HCT116 (cell line): ENCODE measurements at regions not wholly inside any gene's neighbourhood (a gene's known extent, or its start where the extent isn't known, plus 50 kb on each side); places are given as distances from the start of the nearest gene placed in this dataset.

Experiments
- ATAC-seq: fragments of 200-7000 bp; cut with Tn5 transposase; 2 replicates; pipeline ENCODE4 v1.9.1; 2020; ENCODE audit warnings: mild to moderate bottlenecking, moderate library complexity
- BruUV-seq: library from RNA; stranded (reverse); fragments of 400-500 nt; replicated peaks from 2 replicates; lab custom pipeline; 2021; lab: Mats Ljungman, UMichigan
- CTCF ChIA-PET: fragments of 300-600 bp; sonication (Branson Sonifier 250); formaldehyde crosslinking; loops from one replicate; lab custom pipeline; 2021; ENCODE audit warnings: antibody characterized with exemption; lab: Charles Lee
- POLR2A ChIA-PET: fragments of 300-600, 350-600 bp; sonication (Branson Sonifier 250); formaldehyde crosslinking; loops from one replicate; lab custom pipeline; 2021; ENCODE audit warnings: antibody characterized with exemption; lab: Charles Lee
- RAD21 ChIA-PET, 2 experiments: fragments of 300-600 bp; sonication (Branson Sonifier 250); formaldehyde crosslinking; loops; one replicate each; lab custom pipeline; 2023; ENCODE audit warnings: low total read pairs in 2 of 2; ENCODE audit not compliant: uncharacterized antibody in 2 of 2, unreplicated experiment in 2 of 2, low non-redundant PET in 1 of 2; lab: Charles Lee
- DNase-seq: peaks from one replicate; pipeline ENCODE4 v3.0.0-alpha.2; 2010; ENCODE audit warnings: low read depth, low spot score
- H2AFZ ChIP-seq: fragments of 200-600 bp; shearing (Covaris generic), sonication (generic); 2 replicates; pipeline ENCODE4 v1.6.1; 2017; ENCODE audit warnings: low read depth, mixed run types, mixed read lengths, antibody characterized with exemption, low read length; ENCODE audit not compliant: poor library complexity, severe bottlenecking
- H3K27ac ChIP-seq: 2 replicates; pipeline ENCODE4 v1.5.1; 2012; ENCODE audit warnings: low read depth, low read length
- H3K27me3 ChIP-seq: fragments of 200-600 bp; sonication (generic); 2 replicates; pipeline ENCODE4 v1.6.1; 2016; ENCODE audit warnings: mixed run types, low read length, mixed read lengths; ENCODE audit not compliant: insufficient read depth
- H3K36me3 ChIP-seq, 2 experiments: fragments of 200-500 bp in 1 of 2; fragments of 200-600 bp in 1 of 2; sonication (Bioruptor generic) in 1 of 2; sonication (generic) in 1 of 2; 2 replicates each; pipeline versions ENCODE4 v1.5.1 to v1.6.1; 2014 to 2016; ENCODE audit warnings: low read length in 2 of 2, inconsistent platforms in 1 of 2, mixed read lengths in 1 of 2, mixed run types in 1 of 2; ENCODE audit not compliant: insufficient read depth in 2 of 2, control insufficient read depth in 1 of 2
- H3K4me1 ChIP-seq, 2 experiments: fragments of 200-600 bp in 1 of 2; sonication (generic) in 1 of 2; 2 replicates each; pipeline versions ENCODE4 v1.5.1 to v1.6.1; 2012 to 2017; ENCODE audit warnings: low read length in 2 of 2, inconsistent platforms in 1 of 2, mild to moderate bottlenecking in 1 of 2, mixed read lengths in 1 of 2, mixed run types in 1 of 2, moderate library complexity in 1 of 2; ENCODE audit not compliant: insufficient read depth in 2 of 2, control insufficient read depth in 1 of 2
- H3K4me2 ChIP-seq: fragments of 200-600 bp; sonication (generic); 2 replicates; pipeline ENCODE4 v1.6.1; 2017; ENCODE audit warnings: mixed run types, low read length, mixed read lengths
- H3K4me3 ChIP-seq, 2 experiments: fragments of 200-600 bp in 1 of 2; sonication (generic) in 1 of 2; replicated peaks in 1 of 2; 2 replicates each; pipeline ENCODE4 v1.5.1; 2011 to 2016; ENCODE audit warnings: low read length in 2 of 2, control low read depth in 1 of 2, low read depth in 1 of 2, mild to moderate bottlenecking in 1 of 2, mixed read lengths in 1 of 2, mixed run types in 1 of 2
- H3K79me2 ChIP-seq: fragments of 200-600 bp; sonication (generic); 2 replicates; pipeline ENCODE4 v1.6.1; 2017; ENCODE audit warnings: mild to moderate bottlenecking, mixed run types, low read length, moderate library complexity, mixed read lengths; ENCODE audit not compliant: insufficient read depth
- H3K9ac ChIP-seq: fragments of 200-600 bp; sonication (generic); 2 replicates; pipeline ENCODE4 v1.6.1; 2016; ENCODE audit warnings: low read length, mixed read lengths
- H3K9me2 ChIP-seq: fragments of 200-600 bp; sonication (generic), shearing (Covaris generic); 2 replicates; pipeline ENCODE4 v1.6.1; 2017; ENCODE audit warnings: mixed run types, mild to moderate bottlenecking, moderate library complexity; ENCODE audit not compliant: insufficient read depth
- H3K9me3 ChIP-seq, 2 experiments: fragments of 200-500 bp in 1 of 2; fragments of 200-600 bp in 1 of 2; sonication (Bioruptor generic) in 1 of 2; sonication (generic) in 1 of 2; 2 replicates each; pipeline ENCODE4 v1.6.1; 2014 to 2017; ENCODE audit warnings: low read length in 2 of 2, mixed read lengths in 2 of 2, inconsistent platforms in 1 of 2, low read depth in 1 of 2, mild to moderate bottlenecking in 1 of 2, mixed run types in 1 of 2, moderate library complexity in 1 of 2; ENCODE audit not compliant: control insufficient read depth in 1 of 2, insufficient read depth in 1 of 2
- H4K20me1 ChIP-seq: fragments of 200-600 bp; sonication (generic), shearing (Covaris generic); 2 replicates; pipeline ENCODE4 v1.6.1; 2017; ENCODE audit warnings: mixed run types, mild to moderate bottlenecking, moderate library complexity; ENCODE audit not compliant: insufficient read depth
- CBX3 ChIP-seq: IDR thresholded peaks from 2 replicates; pipeline ENCODE4 v1.6.1; 2012; ENCODE audit warnings: low read depth
- CEBPB ChIP-seq: IDR thresholded peaks from 2 replicates; pipeline ENCODE4 v1.6.1; 2012; ENCODE audit warnings: low read depth
- CTCF ChIP-seq, 3 experiments: fragments of 200-600 bp in 1 of 3; sonication (generic) in 1 of 3; IDR thresholded peaks in 2 of 3; conservative IDR thresholded peaks in 1 of 3; 2 replicates each; pipeline ENCODE4 v1.5.1; 2012 to 2017; ENCODE audit warnings: low read depth in 2 of 3, low read length in 2 of 3, antibody characterized with exemption in 1 of 3, borderline replicate concordance in 1 of 3, control low read depth in 1 of 3, mild to moderate bottlenecking in 1 of 3, mixed read lengths in 1 of 3, mixed run types in 1 of 3, moderate library complexity in 1 of 3; ENCODE audit not compliant: insufficient read depth in 1 of 3
- ELF1 ChIP-seq: IDR thresholded peaks from 2 replicates; pipeline ENCODE4 v1.6.1; 2012; ENCODE audit warnings: low read depth, borderline replicate concordance
- MAX ChIP-seq: IDR thresholded peaks from 2 replicates; pipeline ENCODE4 v1.6.1; 2012
- POLR2A ChIP-seq: IDR thresholded peaks from 2 replicates; pipeline ENCODE4 v1.7.0; 2011; ENCODE audit warnings: borderline replicate concordance; ENCODE audit not compliant: insufficient read depth, insufficient read length; ENCODE audit errors: extremely low read depth
- RAD21 ChIP-seq: IDR thresholded peaks from 2 replicates; pipeline ENCODE4 v1.6.1; 2012; ENCODE audit warnings: low read depth, mild to moderate bottlenecking
- SIN3A ChIP-seq: IDR thresholded peaks from 2 replicates; pipeline ENCODE4 v1.6.1; 2012; ENCODE audit warnings: low read depth
- SP1 ChIP-seq: IDR thresholded peaks from 2 replicates; pipeline ENCODE4 v1.6.1; 2012; ENCODE audit warnings: low read depth
- intact Hi-C: fragments of 100-400 bp; cut with micrococcal nuclease; formaldehyde crosslinking; loops from 2 replicates; pipeline ENCODE4 v1.10.0; 2022
- TF ChIP-seq, protein P1 (sequence below): IDR thresholded peaks from 2 replicates; pipeline ENCODE4 v1.6.1; 2012; ENCODE audit warnings: low read depth
- TF ChIP-seq, protein P2 (sequence below): IDR thresholded peaks from 2 replicates; pipeline ENCODE4 v1.6.1; 2011; ENCODE audit warnings: mild to moderate bottlenecking, low read length, moderate library complexity; ENCODE audit not compliant: insufficient replicate concordance; ENCODE audit errors: extremely low read depth

DNA sequence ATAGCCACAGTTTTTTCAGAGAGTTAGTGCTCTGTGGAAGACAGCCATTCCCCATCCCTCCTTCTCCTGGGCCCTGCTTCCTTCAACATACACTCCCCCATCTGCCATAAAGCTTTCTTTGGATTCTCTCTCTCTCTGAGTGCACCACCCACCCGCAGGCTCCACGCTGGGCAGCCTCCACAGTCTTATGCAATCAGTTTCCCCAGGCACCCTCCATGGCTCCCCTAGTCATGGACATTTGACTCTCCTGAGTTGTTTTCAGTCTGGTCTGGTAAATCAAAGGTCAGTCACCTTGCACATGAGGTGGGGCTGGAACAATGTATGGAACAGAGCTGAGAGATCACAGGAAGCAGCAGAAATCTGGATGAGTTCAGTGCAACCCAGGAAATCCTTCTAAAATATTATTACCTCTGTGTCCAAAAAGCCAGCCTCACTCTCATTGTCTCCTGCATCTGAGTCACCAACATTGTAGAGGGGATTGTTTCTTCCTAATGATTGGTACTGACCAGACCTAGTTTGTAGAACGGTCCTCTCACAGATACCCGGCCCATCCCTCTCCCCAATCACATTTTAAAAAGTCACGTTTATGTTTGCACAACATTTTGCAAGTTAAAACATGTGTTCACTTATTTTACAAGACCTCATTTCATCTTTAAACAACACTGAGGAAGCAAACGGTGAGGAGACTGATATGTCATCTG lies 70.1 kb downstream of the CYCS start:
- ChIA-PET RAD21 (no interaction called here), POLR2A (no interaction called here)
- H4K20me1 ChIP-seq = no peaks in the 10 kb centered on the region
- no peaks in the 10 kb centered on the region for H3K36me3 ChIP-seq
- H3K4me3 ChIP-seq = no peak overlapping the region
- intact Hi-C loops = no loop called here
- no peak overlapping the region for H3K27ac ChIP-seq
- H3K4me2 ChIP-seq = no peak overlapping the region
- H3K4me1 ChIP-seq = no peaks in the 10 kb centered on the region
- no peaks in the 10 kb centered on the region for H3K9me3 ChIP-seq
- H3K9ac ChIP-seq = no peak overlapping the region
- H3K79me2 ChIP-seq = no peaks in the 10 kb centered on the region
- TF ChIP-seq POLR2A = no peak
- TF ChIP-seq CEBPB = no peak
- no peak for TF ChIP-seq RAD21
- TF ChIP-seq CBX3 = no peak
- no peak for TF ChIP-seq MAX
- TF ChIP-seq SP1 = no peak
- TF ChIP-seq, protein P1, sequence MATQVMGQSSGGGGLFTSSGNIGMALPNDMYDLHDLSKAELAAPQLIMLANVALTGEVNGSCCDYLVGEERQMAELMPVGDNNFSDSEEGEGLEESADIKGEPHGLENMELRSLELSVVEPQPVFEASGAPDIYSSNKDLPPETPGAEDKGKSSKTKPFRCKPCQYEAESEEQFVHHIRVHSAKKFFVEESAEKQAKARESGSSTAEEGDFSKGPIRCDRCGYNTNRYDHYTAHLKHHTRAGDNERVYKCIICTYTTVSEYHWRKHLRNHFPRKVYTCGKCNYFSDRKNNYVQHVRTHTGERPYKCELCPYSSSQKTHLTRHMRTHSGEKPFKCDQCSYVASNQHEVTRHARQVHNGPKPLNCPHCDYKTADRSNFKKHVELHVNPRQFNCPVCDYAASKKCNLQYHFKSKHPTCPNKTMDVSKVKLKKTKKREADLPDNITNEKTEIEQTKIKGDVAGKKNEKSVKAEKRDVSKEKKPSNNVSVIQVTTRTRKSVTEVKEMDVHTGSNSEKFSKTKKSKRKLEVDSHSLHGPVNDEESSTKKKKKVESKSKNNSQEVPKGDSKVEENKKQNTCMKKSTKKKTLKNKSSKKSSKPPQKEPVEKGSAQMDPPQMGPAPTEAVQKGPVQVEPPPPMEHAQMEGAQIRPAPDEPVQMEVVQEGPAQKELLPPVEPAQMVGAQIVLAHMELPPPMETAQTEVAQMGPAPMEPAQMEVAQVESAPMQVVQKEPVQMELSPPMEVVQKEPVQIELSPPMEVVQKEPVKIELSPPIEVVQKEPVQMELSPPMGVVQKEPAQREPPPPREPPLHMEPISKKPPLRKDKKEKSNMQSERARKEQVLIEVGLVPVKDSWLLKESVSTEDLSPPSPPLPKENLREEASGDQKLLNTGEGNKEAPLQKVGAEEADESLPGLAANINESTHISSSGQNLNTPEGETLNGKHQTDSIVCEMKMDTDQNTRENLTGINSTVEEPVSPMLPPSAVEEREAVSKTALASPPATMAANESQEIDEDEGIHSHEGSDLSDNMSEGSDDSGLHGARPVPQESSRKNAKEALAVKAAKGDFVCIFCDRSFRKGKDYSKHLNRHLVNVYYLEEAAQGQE = no peak
- TF ChIP-seq ELF1 = no peak
- TF ChIP-seq, protein P2, sequence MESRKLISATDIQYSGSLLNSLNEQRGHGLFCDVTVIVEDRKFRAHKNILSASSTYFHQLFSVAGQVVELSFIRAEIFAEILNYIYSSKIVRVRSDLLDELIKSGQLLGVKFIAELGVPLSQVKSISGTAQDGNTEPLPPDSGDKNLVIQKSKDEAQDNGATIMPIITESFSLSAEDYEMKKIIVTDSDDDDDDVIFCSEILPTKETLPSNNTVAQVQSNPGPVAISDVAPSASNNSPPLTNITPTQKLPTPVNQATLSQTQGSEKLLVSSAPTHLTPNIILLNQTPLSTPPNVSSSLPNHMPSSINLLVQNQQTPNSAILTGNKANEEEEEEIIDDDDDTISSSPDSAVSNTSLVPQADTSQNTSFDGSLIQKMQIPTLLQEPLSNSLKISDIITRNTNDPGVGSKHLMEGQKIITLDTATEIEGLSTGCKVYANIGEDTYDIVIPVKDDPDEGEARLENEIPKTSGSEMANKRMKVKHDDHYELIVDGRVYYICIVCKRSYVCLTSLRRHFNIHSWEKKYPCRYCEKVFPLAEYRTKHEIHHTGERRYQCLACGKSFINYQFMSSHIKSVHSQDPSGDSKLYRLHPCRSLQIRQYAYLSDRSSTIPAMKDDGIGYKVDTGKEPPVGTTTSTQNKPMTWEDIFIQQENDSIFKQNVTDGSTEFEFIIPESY = no peak
- TF ChIP-seq CTCF (IDR thresholded peaks at IDR 0.05 in 2 of 3, conservative IDR thresholded peaks at IDR 0.05 in 1 of 3; ENCODE audit: borderline replicate concordance in 1 of 3, insufficient read depth in 1 of 3, low read depth in 2 of 3, low read length in 2 of 3) = no peak
- no peak for TF ChIP-seq SIN3A
- TF ChIP-seq, all 23 proteins: peak for 0
- no TSS peak for BruUV-seq
- ATAC-seq (no peak), DNase-seq (no peak)
- H2AFZ ChIP-seq = no peak overlapping the region
- H3K27me3 ChIP-seq = no peaks in the 10 kb centered on the region
- CTCF ChIA-PET = no interaction called here
- no peaks in the 10 kb centered on the region for H3K9me2 ChIP-seq
